Jurkat, Clone E6-1 (cell line): ENCODE measurements at regions not wholly inside any gene's neighbourhood (a gene's known extent, or its start where the extent isn't known, plus 50 kb on each side); places are given as distances from the start of the nearest gene placed in this dataset.
"Not testable (repeated sequence)": the region's sequence is repeated elsewhere in the genome, so short reads cannot be mapped to it uniquely, and the experiment has no call there.

Experiments used
- DNase-seq: peaks from one replicate; pipeline ENCODE4 v3.0.0-alpha.2; 2011; ENCODE audit warnings: low read depth, low spot score
- H3K4me3 ChIP-seq: 2 replicates; pipeline ENCODE4 v1.5.1; 2011; ENCODE audit warnings: mild to moderate bottlenecking, low read length, control low read depth, moderate library complexity

DNA sequence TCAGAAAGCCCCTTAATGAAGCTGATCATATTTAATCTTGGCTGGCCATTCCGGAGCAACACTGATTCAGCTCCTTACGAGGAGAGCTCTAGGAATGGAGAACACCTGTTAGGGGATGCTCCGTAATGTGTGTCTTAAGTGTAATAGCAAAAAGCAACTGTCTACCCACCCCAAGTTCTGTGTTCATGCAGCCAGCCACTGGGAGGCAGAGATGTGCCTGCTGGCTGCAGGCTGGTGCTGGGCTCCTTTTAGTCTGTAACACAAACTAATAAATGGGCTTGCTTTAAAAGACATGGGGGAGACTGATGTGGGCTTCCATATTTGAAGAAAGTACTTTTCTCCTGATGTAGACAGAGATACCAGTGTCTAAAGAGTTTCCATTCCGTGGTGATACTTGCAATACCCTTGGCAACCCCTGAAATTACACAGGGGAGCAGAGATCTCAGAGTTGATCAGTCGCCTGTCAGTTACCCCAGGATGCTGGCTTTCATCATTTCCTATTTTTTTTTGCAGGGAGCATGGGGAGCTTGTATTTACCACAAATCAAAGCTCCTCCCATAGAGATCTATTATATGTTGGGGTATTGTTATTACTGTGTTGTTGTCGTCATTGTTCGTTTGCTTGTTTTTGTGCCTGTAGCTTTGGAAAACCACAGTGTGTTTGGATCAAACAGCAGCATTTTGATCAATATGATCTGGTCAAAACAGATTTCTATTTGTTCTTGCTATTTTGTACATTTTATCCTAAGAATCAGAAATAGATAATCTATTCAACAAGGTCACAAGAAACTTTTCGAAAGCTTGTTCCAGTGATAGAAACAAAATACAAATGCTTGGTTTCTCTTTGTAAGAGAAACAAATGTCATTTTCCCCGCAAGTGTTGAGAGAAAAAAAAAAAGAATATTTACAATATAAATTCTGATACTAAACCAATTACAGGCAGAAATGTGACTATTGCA, 65.8 kb downstream of the MTX3 start:
- peak; percentile 32 for DNase-seq
- H3K4me3 ChIP-seq: no peak overlapping the region

DNA sequence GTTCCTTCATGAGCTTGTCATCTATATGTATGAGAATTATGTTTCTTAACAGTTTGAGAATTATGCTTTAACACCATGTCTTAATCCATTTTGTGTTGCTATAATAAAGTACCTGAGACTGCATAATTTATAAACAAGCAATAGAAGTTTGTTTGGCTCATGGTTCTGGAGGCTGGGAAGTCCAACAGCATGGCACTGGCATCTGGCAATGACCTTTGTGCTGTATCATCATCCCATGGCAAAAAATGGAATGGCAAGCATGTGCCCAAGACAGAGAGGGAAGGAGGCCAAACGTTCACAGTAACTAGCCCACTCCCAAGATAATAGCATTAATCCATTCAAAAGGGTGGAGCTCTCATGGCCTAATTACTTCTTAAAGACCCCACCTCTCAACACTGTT, 67.6 kb downstream of the MTX3 start:
- no peak overlapping the region for H3K4me3 ChIP-seq
- DNase-seq: no peak

DNA sequence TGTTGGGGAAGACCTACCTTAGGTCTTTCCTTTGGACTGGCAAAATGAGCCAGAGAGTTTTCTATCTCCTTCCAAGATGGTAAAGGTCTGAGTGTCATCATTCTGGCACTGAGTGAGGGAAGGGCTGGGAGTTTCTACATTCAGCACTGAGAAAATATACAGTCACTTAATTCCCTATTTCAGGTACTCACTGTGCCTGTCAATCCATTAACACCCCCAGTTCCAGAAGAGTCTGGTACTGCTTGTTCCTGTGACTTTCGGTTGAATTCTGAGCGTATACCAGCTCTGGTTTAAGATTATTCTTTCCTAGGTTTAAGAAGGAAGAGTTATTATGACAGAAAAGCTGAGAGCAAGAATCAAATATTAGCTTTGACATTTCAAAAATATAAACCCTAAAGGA, 68.4 kb downstream of the MTX3 start:
- no peak overlapping the region for H3K4me3 ChIP-seq
- no peak for DNase-seq

DNA sequence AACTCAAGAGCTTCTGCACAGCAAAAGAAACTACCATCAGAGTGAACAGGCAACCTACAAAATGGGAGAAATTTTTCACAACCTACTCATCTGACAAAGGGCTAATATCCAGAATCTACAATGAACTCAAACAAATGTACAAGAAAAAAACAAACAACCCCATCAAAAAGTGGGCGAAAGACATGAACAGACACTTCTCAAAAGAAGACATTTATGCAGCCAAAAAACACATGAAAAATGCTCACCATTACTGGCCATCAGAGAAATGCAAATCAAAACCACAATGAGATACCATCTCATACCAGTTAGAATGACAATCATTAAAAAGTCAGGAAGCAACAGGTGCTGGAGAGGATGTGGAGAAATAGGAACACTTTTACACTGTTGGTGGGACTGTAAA, 83.6 kb downstream of the MTX3 start:
- not testable (repeated sequence) for DNase-seq, H3K4me3 ChIP-seq

DNA sequence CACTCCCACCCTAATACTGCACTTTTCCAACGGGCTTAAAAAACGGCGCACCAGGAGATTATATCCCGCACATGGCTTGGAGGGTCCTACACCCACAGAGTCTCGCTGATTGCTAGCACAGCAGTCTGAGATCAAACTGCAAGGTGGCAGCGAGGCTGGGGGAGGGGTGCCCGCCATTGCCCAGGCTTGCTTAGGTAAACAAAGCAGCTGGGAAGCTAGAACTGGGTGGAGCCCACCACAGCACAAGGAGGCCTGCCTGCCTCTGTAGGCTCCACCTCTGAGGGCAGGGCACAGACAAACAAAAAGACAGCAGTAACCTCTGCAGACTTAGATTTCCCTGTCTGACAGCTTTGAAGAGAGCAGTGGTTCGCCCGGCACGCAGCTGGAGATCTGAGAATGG, 88.5 kb downstream of the MTX3 start:
- DNase-seq: not testable (repeated sequence)

DNA sequence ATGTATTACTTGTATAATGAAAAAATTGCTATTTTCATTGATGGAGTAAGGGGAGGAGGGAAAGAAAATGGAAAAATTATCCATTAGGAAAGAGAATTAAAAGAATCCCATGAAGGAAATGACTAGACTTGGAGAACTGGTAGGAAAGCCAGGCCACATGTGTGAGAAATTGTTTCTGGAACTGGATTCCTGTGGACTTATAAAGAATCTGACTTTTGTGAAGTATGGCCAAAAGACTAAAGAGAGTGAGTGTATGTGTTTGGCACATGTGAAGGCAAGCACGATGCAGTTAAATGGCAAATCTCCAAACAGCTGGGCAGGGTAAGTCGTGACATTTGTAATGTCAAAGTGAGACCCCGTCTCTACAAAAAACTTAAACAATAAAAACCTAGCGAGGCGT, 89.4 kb downstream of the MTX3 start:
- DNase-seq: no peak
- no peak overlapping the region for H3K4me3 ChIP-seq

More for the DNA sequence above, 88.5 kb downstream of the MTX3 start:
- not testable (repeated sequence) for H3K4me3 ChIP-seq

DNA sequence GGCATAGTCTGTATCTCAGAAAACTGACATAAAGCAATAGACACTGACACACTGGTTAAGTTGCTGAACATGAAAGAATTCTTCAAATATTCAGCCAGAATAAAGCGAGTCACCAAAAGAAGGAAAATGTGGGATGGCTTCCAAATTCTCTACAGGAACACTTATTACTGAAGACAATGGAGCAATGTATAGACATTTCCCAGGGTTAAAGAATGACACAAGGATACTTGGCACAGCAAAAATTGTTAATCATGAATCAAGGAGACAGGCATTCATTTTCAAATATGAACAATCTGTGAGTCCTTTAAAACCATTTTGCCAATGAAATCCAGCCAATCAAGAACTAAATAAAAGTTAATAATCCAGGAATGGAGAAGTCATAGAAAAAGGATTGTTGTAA, 92.5 kb downstream of the MTX3 start:
- no peak overlapping the region for H3K4me3 ChIP-seq
- DNase-seq: no peak

DNA sequence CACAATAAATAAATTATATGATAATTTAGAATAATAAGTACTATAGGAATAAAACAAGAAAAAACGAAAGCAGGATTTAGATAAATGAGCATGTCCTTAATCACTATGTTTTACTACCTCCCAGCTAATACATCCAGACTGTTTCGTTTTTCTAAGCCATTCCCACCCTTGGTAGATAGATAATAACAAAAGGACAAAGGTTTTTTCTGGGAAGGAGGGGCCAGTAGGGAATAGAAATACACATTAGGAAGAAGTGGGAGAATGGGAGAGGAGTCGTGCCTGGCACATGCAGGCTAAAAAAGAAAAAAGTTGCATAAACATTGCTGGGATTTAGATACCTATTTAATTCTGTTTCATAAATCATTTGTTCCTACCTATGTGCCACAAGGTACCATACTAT, 97.1 kb downstream of the MTX3 start:
- H3K4me3 ChIP-seq: no peak overlapping the region
- DNase-seq: no peak

DNA sequence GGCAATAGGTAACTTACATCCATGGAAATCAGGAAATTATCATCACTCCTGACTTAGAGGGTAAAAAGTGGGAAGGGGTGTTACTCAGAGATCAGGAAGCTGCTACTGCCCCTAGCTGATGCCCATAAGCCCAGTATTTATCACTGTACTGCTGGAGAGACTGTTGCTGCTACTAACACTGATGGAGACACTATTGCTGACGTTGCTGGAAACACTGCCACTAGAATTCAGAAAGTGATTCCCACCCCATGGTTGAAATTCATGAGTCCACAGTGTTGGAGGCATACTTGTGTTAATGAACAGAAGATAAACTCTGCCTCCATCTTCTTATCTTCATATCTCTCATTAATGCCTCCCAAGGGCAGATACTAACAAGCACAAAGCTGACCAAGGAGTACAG, 97.6 kb downstream of the MTX3 start:
- DNase-seq: no peak
- no peak overlapping the region for H3K4me3 ChIP-seq

DNA sequence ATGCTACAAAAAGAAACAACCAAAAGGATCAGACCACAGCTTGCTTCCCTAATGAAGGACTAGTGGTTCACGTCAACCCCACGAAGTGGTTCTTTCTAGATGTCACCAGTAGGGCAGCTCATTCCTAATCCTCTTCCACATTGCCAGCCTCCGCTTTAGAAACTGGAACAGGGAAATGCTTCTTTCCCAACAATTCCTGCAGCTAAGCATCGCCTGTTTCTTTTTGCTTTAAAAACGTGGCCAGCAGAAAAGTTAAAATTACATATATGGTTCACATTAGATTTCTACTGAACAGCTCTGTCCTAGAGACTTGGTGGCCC, 100.2 kb downstream of the MTX3 start:
- no peak for DNase-seq
- H3K4me3 ChIP-seq: no peak overlapping the region

DNA sequence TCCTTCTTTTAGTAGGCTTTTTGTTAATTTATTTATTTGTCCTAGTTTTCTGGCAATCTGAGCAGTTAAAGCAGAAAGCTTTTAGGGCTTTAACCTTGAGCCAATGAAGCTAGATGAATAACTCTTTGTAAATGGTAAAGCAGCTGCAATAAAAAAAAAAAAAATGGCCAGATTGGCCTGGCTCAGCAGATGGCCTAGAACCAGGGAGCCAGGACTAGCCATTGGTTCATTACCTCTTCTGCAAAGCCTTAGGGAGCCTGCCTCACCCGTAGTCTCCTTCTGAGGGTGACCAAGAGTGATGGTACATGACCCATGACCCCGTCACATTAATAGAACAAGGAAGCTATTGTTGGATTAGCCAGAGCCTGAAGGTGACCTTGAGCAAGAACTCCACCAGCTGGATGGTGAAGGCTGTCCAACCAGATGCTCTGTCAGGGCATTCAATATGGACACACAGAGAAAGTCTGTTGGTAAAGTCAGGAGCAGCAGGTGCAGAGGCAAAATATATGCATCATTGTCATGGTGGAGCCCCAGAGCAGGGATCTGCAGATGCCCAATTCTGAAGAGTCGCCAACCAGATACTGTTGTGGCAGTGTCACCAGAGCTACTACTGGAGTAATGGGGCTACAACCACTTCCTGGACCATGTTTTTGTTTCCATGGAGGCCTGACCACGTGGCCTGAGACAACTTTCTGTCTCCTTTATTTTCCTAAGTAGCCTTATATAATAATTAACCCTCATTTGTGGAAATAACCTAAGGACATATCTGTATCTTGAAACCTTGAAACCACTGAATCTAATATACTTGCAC, 100.7 kb downstream of the MTX3 start:
- no peak overlapping the region for H3K4me3 ChIP-seq
- peak; percentile 4 for DNase-seq

DNA sequence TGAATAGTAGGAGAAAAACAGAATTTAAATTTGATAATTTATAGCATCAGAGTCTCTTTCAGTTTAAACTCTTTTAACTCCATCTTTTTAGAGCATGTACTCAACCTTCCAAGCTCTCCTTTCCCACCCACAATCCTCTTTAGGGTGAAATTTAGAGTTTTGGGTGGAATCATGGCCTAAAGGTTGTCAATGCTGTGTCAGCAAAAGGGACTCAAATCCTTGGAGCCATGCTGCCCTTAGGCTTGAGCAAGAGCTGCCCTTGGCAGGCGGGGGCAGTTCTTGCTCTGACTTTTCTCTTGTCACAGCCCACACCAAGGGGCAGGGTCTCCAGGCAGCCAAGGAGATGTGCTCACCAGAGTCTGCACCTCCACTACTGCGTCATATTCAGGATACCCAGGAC, 102.4 kb downstream of the MTX3 start:
- no peak for DNase-seq
- H3K4me3 ChIP-seq: no peak overlapping the region

DNA sequence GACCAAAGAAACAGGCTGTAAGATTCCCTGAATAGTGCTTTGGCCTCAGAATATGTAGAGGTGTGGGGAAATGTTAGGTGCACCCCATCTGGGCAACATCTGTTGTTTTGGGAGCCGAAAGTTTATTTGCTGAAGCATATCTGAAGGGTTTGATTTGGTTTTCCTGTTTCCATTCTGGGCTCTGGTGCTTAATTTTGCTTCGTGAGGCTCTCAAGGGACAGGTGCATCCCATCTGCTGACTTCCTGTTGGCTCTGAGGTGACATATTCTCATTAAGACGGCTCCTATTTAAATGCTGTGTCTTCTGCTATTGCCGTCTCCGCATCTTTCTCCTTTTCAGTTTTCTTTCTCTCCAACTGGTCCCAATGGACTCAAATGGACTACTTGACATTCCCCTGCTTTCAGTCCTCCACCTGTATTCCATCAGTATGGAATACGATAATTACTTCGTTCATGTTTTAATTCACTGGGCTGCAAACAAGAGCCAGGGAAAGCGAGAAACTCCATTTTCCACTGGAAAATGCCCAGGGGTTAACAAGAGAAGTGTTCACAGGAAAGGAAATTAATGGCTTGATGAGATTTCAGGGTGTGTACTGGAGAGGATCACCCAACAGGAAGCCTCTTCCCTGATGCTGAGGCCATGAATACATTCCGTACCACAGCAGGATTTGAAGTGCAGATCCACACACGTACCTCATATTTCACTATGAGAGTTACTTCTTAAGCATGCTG, 104.0 kb downstream of the MTX3 start:
- H3K4me3 ChIP-seq: no peak overlapping the region
- DNase-seq: peak; percentile 18

DNA sequence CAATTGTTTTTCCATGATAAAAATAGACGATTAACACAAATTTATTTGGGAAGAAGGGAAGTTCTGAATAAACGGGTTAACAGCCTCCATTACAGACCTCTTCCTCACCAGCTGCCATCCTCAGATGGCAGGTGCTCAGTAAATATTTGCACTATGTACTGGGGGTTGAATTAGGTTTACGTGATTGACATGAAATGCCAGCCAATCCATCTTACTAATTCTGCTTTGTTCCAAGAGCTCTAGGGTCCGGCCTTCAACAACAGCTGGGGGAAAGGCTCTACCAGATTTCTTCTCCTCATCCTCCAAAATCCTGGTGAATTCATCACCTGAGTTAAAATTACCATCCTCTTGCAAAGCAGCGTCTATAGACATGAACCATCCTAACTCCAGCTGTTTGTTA, 104.6 kb downstream of the MTX3 start:
- H3K4me3 ChIP-seq: no peak overlapping the region
- DNase-seq: no peak

DNA sequence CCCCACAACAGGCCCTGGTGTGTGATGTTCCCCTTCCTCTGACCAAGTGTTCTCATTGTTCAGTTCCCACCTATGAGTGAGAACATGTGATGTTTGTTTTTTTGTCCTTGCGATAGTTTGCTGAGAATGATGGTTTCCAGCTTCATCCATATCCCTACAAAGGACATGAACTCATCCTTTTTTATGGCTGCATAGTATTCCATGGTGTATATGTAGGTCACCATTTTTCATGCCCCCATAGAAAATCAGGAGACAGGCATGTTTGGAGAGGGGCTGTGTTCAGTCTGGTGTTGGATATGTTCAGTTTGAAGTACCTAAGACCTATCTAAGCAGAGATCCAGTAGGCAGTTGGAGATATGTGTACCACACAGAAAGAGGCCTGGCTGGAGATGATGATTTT, 111.2 kb downstream of the MTX3 start:
- not testable (repeated sequence) for DNase-seq, H3K4me3 ChIP-seq

DNA sequence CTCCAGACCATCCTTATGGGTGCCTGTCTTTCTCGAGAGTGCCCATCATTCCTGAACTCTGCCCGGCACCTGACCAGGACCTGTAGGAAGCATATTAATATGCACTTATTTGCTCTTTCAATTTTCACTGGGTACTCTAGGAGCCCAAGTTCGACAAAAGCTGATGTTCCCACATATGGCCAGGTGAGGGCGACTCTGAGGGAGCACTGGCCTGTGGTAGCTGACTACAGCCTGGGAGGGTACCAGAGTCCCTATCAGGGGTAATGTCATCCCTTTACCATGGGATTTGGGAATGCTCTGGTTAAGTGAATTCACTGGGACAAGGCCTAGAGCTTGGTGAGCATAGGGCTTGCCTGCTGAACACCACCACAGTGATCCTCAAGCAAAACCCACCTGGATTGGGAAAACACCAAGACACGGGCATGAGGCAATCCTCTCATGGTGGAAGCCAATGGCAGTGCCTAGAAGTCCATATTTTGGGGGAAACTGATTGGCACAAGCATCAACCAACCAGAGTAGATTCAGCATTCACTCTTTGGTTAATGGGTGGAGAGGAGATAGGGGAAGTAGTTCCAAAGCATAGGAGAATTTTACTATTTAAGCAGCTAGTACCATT, 112.2 kb downstream of the MTX3 start:
- H3K4me3 ChIP-seq: no peak overlapping the region
- peak; percentile 24 for DNase-seq

DNA sequence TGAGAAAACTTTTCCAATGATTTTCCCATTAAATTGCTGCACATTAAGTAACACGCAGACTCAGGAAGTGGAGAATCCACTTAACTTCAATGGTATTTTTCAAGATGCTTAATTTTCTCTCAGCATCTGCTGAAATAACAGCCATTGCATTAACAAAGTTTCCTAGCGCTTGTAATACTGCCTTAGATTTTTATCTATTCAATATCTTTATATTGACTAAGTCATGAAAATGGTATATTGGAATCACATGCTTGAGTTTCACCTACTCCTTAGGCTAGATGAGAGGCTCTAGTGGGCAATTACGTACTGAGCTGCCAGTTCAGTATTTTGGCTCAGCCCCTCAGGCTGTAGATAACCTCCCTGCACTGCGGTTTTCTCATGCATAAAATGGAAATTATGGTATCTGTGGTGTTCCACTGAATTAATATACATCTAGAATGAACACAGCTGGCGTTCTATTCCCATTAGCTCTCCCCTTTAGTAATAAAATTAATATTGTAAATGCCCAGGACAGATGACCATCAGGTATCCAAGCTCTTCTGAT, 112.9 kb downstream of the MTX3 start:
- no peak for DNase-seq
- H3K4me3 ChIP-seq: no peak overlapping the region

DNA sequence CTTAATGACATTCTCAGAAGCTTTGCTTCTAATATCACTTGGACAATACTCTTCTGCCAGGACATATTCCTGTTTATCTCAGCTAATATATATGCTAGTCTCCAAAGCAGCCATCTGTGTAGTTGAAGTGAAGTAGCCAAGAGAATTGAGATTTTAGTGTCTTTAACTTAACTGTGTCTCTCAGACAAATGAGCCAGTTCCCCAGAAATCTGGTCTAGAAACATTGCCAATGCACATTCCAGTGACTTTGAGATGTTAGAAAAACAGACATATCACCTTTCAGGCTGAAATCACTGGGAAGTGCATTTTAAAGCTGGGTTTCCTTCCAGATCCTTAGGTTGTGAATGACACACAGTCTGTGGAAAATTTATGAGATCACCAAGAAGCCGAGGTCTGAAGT, 114.6 kb downstream of the MTX3 start:
- no peak overlapping the region for H3K4me3 ChIP-seq
- DNase-seq: no peak

DNA sequence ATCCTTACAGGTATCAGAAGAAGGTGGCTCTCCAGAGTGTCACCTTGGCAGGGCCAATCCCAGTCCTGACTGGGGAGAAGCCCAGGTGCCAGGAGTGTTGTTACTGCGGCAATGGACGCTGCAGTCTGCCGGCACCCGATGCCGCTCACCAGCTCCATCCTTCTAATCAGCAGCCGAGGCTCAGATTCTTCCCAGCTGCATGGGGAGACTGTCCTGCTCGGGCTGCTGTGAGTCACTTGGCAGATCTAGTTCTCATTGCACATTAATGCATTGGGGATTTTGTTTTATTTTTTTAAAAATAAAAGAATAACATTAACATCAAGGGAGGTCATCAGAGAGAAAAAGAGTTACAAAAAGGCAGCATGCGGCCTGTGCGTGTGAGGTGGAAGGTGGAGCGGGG, 115.8 kb downstream of the MTX3 start:
- H3K4me3 ChIP-seq: no peak overlapping the region
- no peak for DNase-seq
